ENCODE measurements at regions not wholly inside any gene's neighbourhood (a gene's known extent, or its start where the extent isn't known, plus 50 kb on each side); places are given as distances from the start of the nearest gene placed in this dataset.

DNA sequence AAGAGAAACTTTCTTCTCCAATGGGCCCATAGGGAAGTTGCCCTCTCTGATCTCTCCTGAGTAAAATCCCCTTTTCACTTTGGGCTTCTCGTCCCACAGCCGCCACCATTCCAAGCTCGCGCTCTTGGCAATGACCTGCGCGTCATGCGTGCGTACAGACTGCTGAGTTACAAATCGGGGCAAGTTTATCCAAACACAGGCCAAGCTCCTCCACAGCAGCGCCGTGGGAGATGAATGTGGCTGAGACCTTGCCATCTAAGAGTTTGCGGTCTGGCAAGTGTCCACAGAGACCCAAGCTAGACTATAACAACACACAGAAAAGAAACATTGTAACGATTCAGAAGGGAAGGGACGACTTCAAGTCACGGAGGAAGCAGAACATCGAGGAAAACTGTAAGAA, 116.3 kb upstream of the SOD1 start:
- H3K4me3 ChIP-seq (replicated peaks in 1 of 3; ENCODE audit: insufficient read depth in 1 of 3, low read depth in 1 of 3, low read length in 3 of 3), result no peak overlapping the region
- no TSS peak for BruUV-seq (replicated peaks)
- CTCF ChIA-PET, result no interaction called here
- POLR2A ChIA-PET, result no interaction called here
- no peak overlapping the region for H3K9ac ChIP-seq (replicated peaks; ENCODE audit: extremely low read depth, insufficient read depth, low read length)
- H3K27ac ChIP-seq (ENCODE audit: insufficient read depth, low read depth, low read length), result no peak overlapping the region
- FAIRE-seq (no peak), DNase-seq (ENCODE audit: low read depth, low spot score) (no peak)
- no peak overlapping the region for H2AFZ ChIP-seq (ENCODE audit: low read depth, low read length)
- H3K36me3 ChIP-seq (ENCODE audit: control insufficient read depth in 2 of 2, extremely low read depth in 1 of 2, insufficient read depth in 2 of 2, low read length in 2 of 2), result no peaks in the 10 kb centered on the region
- H3K4me1 ChIP-seq (ENCODE audit: control insufficient read depth, extremely low read depth, insufficient read depth, low read length), result no peaks in the 10 kb centered on the region
- no peak for TF ChIP-seq EZH2 (IDR thresholded peaks at IDR 0.05; ENCODE audit: borderline replicate concordance, low read depth, low read length, severe bottlenecking)
- no peaks in the 10 kb centered on the region for H3K9me3 ChIP-seq (replicated peaks; ENCODE audit: control insufficient read depth, insufficient read depth, low read length)
- no peaks in the 10 kb centered on the region for H4K20me1 ChIP-seq (replicated peaks; ENCODE audit: control insufficient read depth, extremely low read depth, insufficient read depth, low read length)
- no peaks in the 10 kb centered on the region for H3K9me1 ChIP-seq (replicated peaks; ENCODE audit: control insufficient read depth, extremely low read depth, insufficient read depth, low read length)
- no peaks in the 10 kb centered on the region for H3K79me2 ChIP-seq (ENCODE audit: control insufficient read depth, insufficient read depth, low read length)
- no peak overlapping the region for H3K4me2 ChIP-seq (ENCODE audit: insufficient read depth, low read length)
- intact Hi-C loops (cut with micrococcal nuclease), result no loop called here
- dilution Hi-C loops (cut with MboI; ENCODE audit: extremely low pct_ligation_motif_present, low sequenced_read_pairs), result no loop called here
- no peaks in the 10 kb centered on the region for H3K27me3 ChIP-seq (ENCODE audit: control insufficient read depth in 2 of 2, insufficient read depth in 2 of 2, low read length in 2 of 2)

DNA sequence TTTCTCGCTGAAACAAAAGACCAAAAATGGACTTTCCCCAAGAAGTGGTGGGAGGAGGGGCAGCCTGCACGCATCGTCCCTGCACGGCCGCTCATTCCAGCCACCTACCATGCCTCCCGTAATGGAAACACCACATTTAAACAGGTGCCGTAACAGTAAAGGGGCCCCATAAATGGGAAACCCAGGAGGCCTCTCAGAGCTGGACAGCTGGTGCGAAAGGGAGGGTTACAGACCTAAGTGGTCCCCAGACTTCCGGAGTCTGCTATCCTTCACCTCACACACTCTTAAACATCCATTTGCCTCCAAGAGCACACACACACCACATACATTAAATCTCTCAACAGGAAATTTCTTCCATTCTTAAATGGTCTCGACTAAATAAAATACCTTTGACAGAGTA, 120.7 kb upstream of the SOD1 start:
- BruUV-seq (replicated peaks), result no TSS peak
- H2AFZ ChIP-seq (ENCODE audit: low read depth, low read length), result no peak overlapping the region
- H3K4me3 ChIP-seq (replicated peaks in 1 of 3; ENCODE audit: insufficient read depth in 1 of 3, low read depth in 1 of 3, low read length in 3 of 3), result no peak overlapping the region
- H3K36me3 ChIP-seq (ENCODE audit: control insufficient read depth in 2 of 2, extremely low read depth in 1 of 2, insufficient read depth in 2 of 2, low read length in 2 of 2), result no peaks in the 10 kb centered on the region
- H3K4me2 ChIP-seq (ENCODE audit: insufficient read depth, low read length), result no peak overlapping the region
- dilution Hi-C loops (cut with MboI; ENCODE audit: extremely low pct_ligation_motif_present, low sequenced_read_pairs), result no loop called here
- H3K9me3 ChIP-seq (replicated peaks; ENCODE audit: control insufficient read depth, insufficient read depth, low read length), result no peaks in the 10 kb centered on the region
- no peaks in the 10 kb centered on the region for H3K9me1 ChIP-seq (replicated peaks; ENCODE audit: control insufficient read depth, extremely low read depth, insufficient read depth, low read length)
- intact Hi-C loops (cut with micrococcal nuclease), result loop anchor here (2.0 kb wide), 2 partner anchors 42 to 66 kb away; no protein-coding TSS in a partner anchor
- no peak overlapping the region for H3K9ac ChIP-seq (replicated peaks; ENCODE audit: extremely low read depth, insufficient read depth, low read length)
- CTCF ChIA-PET, result no interaction called here
- H4K20me1 ChIP-seq (replicated peaks; ENCODE audit: control insufficient read depth, extremely low read depth, insufficient read depth, low read length), result no peaks in the 10 kb centered on the region
- POLR2A ChIA-PET, result no interaction called here
- DNase-seq (ENCODE audit: low read depth, low spot score), result no peak
- H3K27me3 ChIP-seq (ENCODE audit: control insufficient read depth in 2 of 2, insufficient read depth in 2 of 2, low read length in 2 of 2), result no peaks in the 10 kb centered on the region
- no peak for FAIRE-seq
- no peak for TF ChIP-seq MAX (IDR thresholded peaks at IDR 0.05; ENCODE audit: insufficient read depth, insufficient read length)
- H3K4me1 ChIP-seq (ENCODE audit: control insufficient read depth, extremely low read depth, insufficient read depth, low read length), result no peaks in the 10 kb centered on the region
- no peak overlapping the region for H3K27ac ChIP-seq (ENCODE audit: insufficient read depth, low read depth, low read length)
- no peaks in the 10 kb centered on the region for H3K79me2 ChIP-seq (ENCODE audit: control insufficient read depth, insufficient read depth, low read length)
